Parathyroid adenoma (tissue), 2 donors: ENCODE measurements at regions not wholly inside any gene's neighbourhood (a gene's known extent, or its start where the extent isn't known, plus 50 kb on each side); places are given as distances from the start of the nearest gene placed in this dataset.

Source experiments
- H2AFZ ChIP-seq: fragments of 300-600 bp; sonication (generic); one replicate; pipeline ENCODE4 v1.7.0; 2017; ENCODE audit warnings: antibody characterized with exemption, mild to moderate bottlenecking
- H3K27ac ChIP-seq: fragments of 300-600 bp; sonication (generic); one replicate; pipeline ENCODE4 v1.7.0; 2017
- H3K27me3 ChIP-seq: fragments of 300-600 bp; sonication (generic); one replicate; pipeline ENCODE4 v1.7.0; 2017; ENCODE audit warnings: low read length; ENCODE audit not compliant: control insufficient read depth, insufficient read depth
- H3K36me3 ChIP-seq: fragments of 300-600 bp; sonication (generic); one replicate; pipeline ENCODE4 v1.7.0; 2017; ENCODE audit warnings: low read length; ENCODE audit not compliant: control insufficient read depth, insufficient read depth
- H3K4me1 ChIP-seq: fragments of 300-600 bp; sonication (generic); one replicate; pipeline ENCODE4 v1.7.0; 2017; ENCODE audit warnings: control low read depth
- H3K4me2 ChIP-seq: fragments of 300-600 bp; sonication (generic); one replicate; pipeline ENCODE4 v1.7.0; 2017; ENCODE audit warnings: low read length
- H3K4me3 ChIP-seq: fragments of 300-600 bp; sonication (generic); one replicate; pipeline ENCODE4 v1.7.0; 2017; ENCODE audit warnings: low read depth, low read length
- H3K79me2 ChIP-seq: fragments of 300-600 bp; sonication (generic); one replicate; pipeline ENCODE4 v1.7.0; 2017; ENCODE audit warnings: control low read depth
- H3K9ac ChIP-seq: fragments of 300-600 bp; sonication (generic); one replicate; pipeline ENCODE4 v1.7.0; 2017; ENCODE audit warnings: mild to moderate bottlenecking
- H3K9me3 ChIP-seq: fragments of 300-600 bp; sonication (generic); one replicate; pipeline ENCODE4 v1.7.0; 2017; ENCODE audit warnings: low read length; ENCODE audit not compliant: control insufficient read depth
- TF ChIP-seq, protein P1 (sequence below): fragments of 300-600 bp; sonication (generic); IDR thresholded peaks from one replicate; pipeline ENCODE4 v1.7.0; 2017; ENCODE audit warnings: antibody characterized with exemption, mild to moderate bottlenecking
- donor health status: primary hyperparathyroidism.

- H3K27ac ChIP-seq, result no peak overlapping the region
- TF ChIP-seq, protein P1, sequence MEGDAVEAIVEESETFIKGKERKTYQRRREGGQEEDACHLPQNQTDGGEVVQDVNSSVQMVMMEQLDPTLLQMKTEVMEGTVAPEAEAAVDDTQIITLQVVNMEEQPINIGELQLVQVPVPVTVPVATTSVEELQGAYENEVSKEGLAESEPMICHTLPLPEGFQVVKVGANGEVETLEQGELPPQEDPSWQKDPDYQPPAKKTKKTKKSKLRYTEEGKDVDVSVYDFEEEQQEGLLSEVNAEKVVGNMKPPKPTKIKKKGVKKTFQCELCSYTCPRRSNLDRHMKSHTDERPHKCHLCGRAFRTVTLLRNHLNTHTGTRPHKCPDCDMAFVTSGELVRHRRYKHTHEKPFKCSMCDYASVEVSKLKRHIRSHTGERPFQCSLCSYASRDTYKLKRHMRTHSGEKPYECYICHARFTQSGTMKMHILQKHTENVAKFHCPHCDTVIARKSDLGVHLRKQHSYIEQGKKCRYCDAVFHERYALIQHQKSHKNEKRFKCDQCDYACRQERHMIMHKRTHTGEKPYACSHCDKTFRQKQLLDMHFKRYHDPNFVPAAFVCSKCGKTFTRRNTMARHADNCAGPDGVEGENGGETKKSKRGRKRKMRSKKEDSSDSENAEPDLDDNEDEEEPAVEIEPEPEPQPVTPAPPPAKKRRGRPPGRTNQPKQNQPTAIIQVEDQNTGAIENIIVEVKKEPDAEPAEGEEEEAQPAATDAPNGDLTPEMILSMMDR, result no peak
- no peaks in the 10 kb centered on the region for H3K27me3 ChIP-seq
- no peaks in the 10 kb centered on the region for H3K9me3 ChIP-seq
- H2AFZ ChIP-seq, result no peak overlapping the region
- no peaks in the 10 kb centered on the region for H3K4me1 ChIP-seq
- H3K4me2 ChIP-seq, result no peak overlapping the region
- no peaks in the 10 kb centered on the region for H3K79me2 ChIP-seq
- H3K9ac ChIP-seq, result no peak overlapping the region
- no peak overlapping the region for H3K4me3 ChIP-seq
- H3K36me3 ChIP-seq, result no peaks in the 10 kb centered on the region
Observed at GRCh38 chr5:35561396-35561795, 56.3 kb upstream of the SPEF2 start.

DNA sequence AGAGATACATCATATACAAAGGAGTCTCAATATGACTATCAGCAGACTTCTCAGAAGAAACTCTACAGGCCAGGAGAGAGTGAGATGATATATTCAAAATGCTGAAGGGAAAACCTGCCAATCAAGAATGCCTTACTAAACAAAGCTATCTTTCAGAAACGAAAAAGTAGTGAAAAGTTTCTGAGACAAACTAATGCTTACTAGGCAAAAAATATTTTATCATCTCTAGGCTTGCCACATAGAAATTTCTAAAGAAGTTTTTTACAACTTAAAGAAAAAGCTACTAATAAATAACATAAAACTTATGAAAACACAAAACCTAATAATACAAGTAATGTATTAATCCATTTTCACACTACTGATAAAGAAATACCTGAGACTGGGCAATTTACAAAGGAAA lies 59.9 kb upstream of the SPEF2 start:
- H2AFZ ChIP-seq, result no peak overlapping the region
- H3K4me2 ChIP-seq, result no peak overlapping the region
- TF ChIP-seq, protein P1, result no peak
- no peak overlapping the region for H3K9ac ChIP-seq
- H3K36me3 ChIP-seq, result no peaks in the 10 kb centered on the region
- H3K27me3 ChIP-seq, result no peaks in the 10 kb centered on the region
- no peak overlapping the region for H3K27ac ChIP-seq
- no peaks in the 10 kb centered on the region for H3K4me1 ChIP-seq
- H3K4me3 ChIP-seq, result no peak overlapping the region
- H3K79me2 ChIP-seq, result no peaks in the 10 kb centered on the region
- no peaks in the 10 kb centered on the region for H3K9me3 ChIP-seq

DNA sequence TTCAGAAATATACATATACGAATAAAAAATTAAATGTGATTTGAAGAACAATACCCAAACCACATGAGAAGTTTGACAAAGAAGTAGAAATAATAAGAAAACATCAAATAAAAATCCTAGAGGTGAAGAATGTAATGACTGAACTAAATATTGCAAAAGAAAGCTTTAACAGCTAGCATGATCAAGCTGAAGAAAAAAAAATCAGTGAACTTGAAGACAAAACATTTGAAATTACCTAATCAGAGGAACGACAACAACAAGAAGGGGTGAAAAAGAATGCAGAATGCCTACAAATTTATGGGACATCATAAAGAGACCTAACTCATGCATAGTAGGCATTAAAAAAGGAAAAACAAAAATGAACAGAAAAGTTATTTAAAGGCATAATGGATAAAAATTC lies 60.5 kb upstream of the SPEF2 start:
- Histone ChIP-seq H3K4me3 (no peak overlapping the region), H3K79me2 (no peaks in the 10 kb centered on the region), H3K4me1 (no peaks in the 10 kb centered on the region), H3K36me3 (no peaks in the 10 kb centered on the region), H3K9ac (no peak overlapping the region), H2AFZ (no peak overlapping the region), H3K27me3 (no peaks in the 10 kb centered on the region), H3K27ac (no peak overlapping the region), H3K9me3 (no peaks in the 10 kb centered on the region), H3K4me2 (no peak overlapping the region)
- TF ChIP-seq, protein P1, result no peak

- no peaks in the 10 kb centered on the region for H3K27me3 ChIP-seq
Observed at GRCh38 chr5:35554016-35554415, 63.6 kb upstream of the SPEF2 start.

DNA sequence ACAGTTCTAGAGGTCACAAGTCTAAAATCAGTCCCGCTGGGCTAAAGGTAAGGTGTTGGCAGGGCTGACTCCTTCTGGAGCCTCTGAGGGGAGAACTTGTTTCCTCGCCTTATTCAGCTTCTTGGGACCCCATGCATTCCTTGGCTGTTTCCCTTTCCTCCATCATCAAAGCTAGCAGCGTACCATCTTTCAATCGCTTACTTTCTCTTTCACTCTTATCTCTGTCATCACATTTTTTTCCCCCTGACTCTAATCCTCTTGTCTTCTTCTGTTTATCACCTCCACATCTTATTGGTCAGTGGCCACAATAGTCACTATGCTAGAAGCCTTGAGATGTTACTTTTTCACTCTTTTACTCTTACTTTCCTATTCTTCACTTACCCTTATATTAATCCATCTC lies 72.5 kb upstream of the SPEF2 start:
- Histone ChIP-seq H3K4me1 (no peaks in the 10 kb centered on the region), H3K79me2 (no peaks in the 10 kb centered on the region), H2AFZ (no peak overlapping the region), H3K36me3 (no peaks in the 10 kb centered on the region), H3K4me2 (no peak overlapping the region), H3K27ac (no peak overlapping the region), H3K9ac (no peak overlapping the region), H3K4me3 (no peak overlapping the region), H3K9me3 (no peaks in the 10 kb centered on the region), H3K27me3 (no peaks in the 10 kb centered on the region)
- TF ChIP-seq, protein P1, result no peak

More at GRCh38 chr5:35554016-35554415, 63.6 kb upstream of the SPEF2 start:
- no peak overlapping the region for H2AFZ ChIP-seq
- no peaks in the 10 kb centered on the region for H3K4me1 ChIP-seq
- H3K4me2 ChIP-seq, result no peak overlapping the region
- H3K27ac ChIP-seq, result no peak overlapping the region
- H3K9ac ChIP-seq, result no peak overlapping the region
- no peaks in the 10 kb centered on the region for H3K36me3 ChIP-seq
- H3K79me2 ChIP-seq, result no peaks in the 10 kb centered on the region
- no peaks in the 10 kb centered on the region for H3K9me3 ChIP-seq
- H3K4me3 ChIP-seq, result no peak overlapping the region
- TF ChIP-seq, protein P1, result no peak
